ENCODE measurements at regions not wholly inside any gene's neighbourhood (a gene's known extent, or its start where the extent isn't known, plus 50 kb on each side); places are given as distances from the start of the nearest gene placed in this dataset.

- no peak for TF ChIP-seq CTCF (IDR thresholded peaks at IDR 0.05)
- no peak for TF ChIP-seq POLR2A (IDR thresholded peaks at IDR 0.05)
- no peak for TF ChIP-seq EP300 (IDR thresholded peaks at IDR 0.05)
Observed at GRCh38 chr16:60143348-60143705, 1409.2 kb upstream of the GOT2 start.

Measured in ovary (tissue), 3 donors.